Muscle layer of duodenum (tissue), 2 donors: ENCODE measurements at regions not wholly inside any gene's neighbourhood (a gene's known extent, or its start where the extent isn't known, plus 50 kb on each side); places are given as distances from the start of the nearest gene placed in this dataset.

Experiments
- H3K27ac ChIP-seq: one replicate; pipeline ENCODE4 v1.7.0; 2013; ENCODE audit warnings: mild to moderate bottlenecking, low read length
- H3K27me3 ChIP-seq: one replicate; pipeline ENCODE4 v1.7.0; 2013; ENCODE audit warnings: low read depth, mild to moderate bottlenecking, control low read depth, low read length
- H3K36me3 ChIP-seq, 2 donors: one replicate each; pipeline ENCODE4 v1.7.0; 2013; ENCODE audit warnings: low read length in 2 of 2, control low read depth in 1 of 2, mild to moderate bottlenecking in 1 of 2; ENCODE audit not compliant: insufficient read depth in 2 of 2, control insufficient read depth in 1 of 2
- H3K4me1 ChIP-seq, 2 donors: one replicate each; pipeline ENCODE4 v1.7.0; 2013; ENCODE audit warnings: low read length in 2 of 2, mild to moderate bottlenecking in 2 of 2, control low read depth in 1 of 2, moderate library complexity in 1 of 2; ENCODE audit not compliant: insufficient read depth in 2 of 2, control insufficient read depth in 1 of 2
- H3K4me3 ChIP-seq, 2 donors: one replicate each; pipeline ENCODE4 v1.7.0; 2013; ENCODE audit warnings: low read length in 2 of 2, low read depth in 1 of 2, mild to moderate bottlenecking in 1 of 2
- H3K9me3 ChIP-seq, 2 donors: one replicate each; pipeline ENCODE4 v1.7.0; 2013; ENCODE audit warnings: low read length in 2 of 2, control low read depth in 1 of 2, mild to moderate bottlenecking in 1 of 2; ENCODE audit not compliant: control insufficient read depth in 1 of 2
- donor health status: healthy.

DNA sequence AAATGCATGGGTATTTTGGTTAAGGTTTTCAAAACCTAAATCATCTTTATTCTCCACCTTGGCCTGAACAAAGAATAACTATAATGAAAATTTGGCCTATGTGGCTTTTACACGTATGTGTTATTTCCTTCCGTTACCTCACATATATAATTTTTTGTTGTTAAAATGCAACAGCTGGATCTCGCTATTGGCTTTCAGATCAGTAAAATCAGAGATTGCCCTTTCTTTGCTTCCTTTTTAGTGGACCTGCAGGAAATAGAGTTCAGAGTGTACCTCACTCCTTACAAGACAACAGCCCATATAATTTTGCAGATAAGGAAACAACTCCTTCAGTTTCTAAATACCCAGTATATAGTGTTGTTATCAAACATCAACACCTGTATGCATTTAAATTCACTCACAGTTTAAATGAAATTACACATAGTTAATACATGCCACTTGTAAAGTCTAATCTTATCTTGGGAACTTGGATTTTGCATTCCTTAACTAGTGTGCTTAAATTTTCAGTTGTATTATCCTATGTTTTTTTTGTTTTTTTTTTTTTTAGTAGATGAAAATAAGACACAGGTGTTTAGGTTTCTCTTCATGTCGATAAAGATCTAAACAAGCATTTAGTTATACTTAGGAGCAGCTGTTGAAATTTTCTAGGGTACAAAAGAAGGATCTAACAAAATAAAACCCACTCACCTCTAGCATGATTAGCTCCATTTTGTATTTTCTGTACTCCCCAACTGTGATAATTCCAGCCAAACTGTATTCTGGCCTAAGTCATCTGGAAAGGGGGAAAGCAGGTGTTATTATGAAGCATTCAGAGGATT is 96.2 kb upstream of the SPRY1 start:
- no peaks in the 10 kb centered on the region for H3K36me3 ChIP-seq
- H3K4me3 ChIP-seq: no peak overlapping the region
- no peaks in the 10 kb centered on the region for H3K4me1 ChIP-seq
- no peaks in the 10 kb centered on the region for H3K27me3 ChIP-seq
- H3K27ac ChIP-seq: no peak overlapping the region
- no peaks in the 10 kb centered on the region for H3K9me3 ChIP-seq

DNA sequence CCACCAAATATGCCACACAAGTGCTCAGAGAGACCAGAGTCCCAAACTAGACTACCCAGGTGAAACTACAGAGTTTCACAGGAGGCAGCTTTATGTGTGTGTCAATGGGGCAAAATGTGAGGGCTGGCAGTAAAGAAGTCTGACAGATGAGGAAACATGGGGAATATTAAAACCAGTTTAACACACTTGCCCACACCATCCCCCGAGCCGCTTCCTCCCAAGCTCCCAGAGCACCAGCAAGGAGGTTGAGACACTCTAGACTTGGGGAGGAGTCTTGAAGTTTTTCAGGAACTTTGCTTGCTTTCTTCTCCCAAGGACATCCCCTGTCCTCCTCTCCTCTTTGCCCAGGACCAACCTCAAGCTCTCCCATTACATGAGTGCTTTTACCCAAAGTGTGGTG is 94.7 kb upstream of the SPRY1 start:
- no peaks in the 10 kb centered on the region for H3K4me1 ChIP-seq

DNA sequence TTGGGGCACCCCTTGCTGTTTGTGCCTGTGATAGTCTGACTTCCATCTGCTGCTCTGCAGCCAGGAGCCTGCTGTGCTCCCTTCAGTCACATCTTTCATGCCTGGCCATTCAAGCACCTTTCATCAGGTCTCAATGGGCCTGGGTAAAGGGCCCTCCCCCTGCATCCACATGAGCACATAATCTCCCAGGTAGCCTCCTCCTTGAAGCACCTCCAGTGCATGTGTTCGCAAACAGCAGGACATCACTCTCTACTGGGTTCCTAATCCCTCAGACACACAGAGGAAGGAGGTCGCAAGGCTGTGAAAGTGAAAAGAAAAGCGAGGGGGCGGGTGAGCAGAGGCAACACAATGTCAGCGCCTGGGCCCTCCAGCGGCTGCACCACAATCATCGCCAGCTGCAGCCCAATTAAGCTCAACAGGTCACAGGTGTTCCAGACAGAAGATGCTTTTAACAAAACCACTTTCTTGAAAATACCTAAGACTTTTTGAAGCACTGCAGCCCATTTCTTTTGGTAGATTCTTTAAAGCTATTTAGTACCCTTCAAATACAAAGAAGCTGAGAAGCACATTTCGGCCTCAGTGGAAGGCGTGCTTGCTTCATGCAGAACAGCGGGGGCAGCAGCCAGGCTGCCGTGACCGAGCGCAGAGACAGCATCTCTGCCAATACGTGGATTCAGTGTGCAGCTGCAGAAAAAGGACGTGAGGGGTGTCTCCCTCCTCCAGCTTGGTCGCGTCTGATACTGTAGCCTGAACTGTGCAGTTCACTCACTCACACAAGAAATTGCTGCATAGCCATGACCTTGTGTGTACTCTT is 92.2 kb upstream of the SPRY1 start:
- no peak overlapping the region for H3K27ac ChIP-seq

More for the DNA sequence above, 94.7 kb upstream of the SPRY1 start:
- H3K27ac ChIP-seq: no peak overlapping the region
- H3K9me3 ChIP-seq: no peaks in the 10 kb centered on the region
- H3K4me3 ChIP-seq: no peak overlapping the region
- no peaks in the 10 kb centered on the region for H3K27me3 ChIP-seq
- no peaks in the 10 kb centered on the region for H3K36me3 ChIP-seq

DNA sequence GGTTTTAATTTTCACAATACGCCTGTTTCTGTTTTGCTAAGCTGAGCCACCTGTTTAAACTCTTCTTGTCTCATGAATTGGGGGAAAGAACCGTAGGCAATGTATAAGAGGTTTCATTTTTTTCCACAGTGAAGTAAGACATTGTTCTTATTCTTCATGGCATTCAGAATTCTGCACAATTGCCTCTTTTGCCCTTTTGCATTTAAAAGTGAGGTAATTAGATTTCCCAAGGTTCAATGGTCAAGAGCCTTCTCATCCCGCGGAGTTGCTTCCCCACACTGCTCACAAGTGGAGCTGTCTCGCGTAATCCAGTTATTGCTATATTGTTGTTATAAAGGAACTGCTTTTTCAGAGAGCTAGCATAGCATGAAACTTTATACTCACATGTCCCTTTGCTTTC is 90.9 kb upstream of the SPRY1 start:
- Histone ChIP-seq H3K4me3 (no peak overlapping the region), H3K36me3 (no peaks in the 10 kb centered on the region), H3K9me3 (no peaks in the 10 kb centered on the region), H3K4me1 (no peaks in the 10 kb centered on the region), H3K27me3 (no peaks in the 10 kb centered on the region), H3K27ac (no peak overlapping the region)

More for the DNA sequence above, 92.2 kb upstream of the SPRY1 start:
- no peaks in the 10 kb centered on the region for H3K36me3 ChIP-seq
- no peak overlapping the region for H3K4me3 ChIP-seq
- no peaks in the 10 kb centered on the region for H3K4me1 ChIP-seq
- H3K9me3 ChIP-seq: no peaks in the 10 kb centered on the region
- H3K27me3 ChIP-seq: no peaks in the 10 kb centered on the region

DNA sequence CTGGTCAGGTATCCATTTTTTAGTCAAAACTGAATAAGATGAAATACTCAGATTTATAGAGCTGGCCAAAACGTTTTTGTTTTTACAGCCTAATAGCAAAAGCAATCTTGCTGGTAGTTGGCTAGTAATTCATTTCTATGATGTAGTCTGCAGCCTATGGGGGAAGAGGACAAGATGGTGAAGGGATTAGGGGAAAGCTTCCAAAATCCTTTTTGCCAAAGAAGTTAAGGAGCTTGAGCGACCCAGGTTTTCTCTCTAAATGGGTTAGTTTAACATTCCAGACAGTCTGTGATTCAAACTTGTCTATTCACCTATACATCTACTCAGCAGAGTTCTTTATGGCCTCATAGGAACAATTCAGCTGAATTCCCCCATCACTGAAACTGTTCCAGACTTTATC is 89.8 kb upstream of the SPRY1 start:
- no peak overlapping the region for H3K27ac ChIP-seq
- H3K4me3 ChIP-seq: no peak overlapping the region
- no peaks in the 10 kb centered on the region for H3K36me3 ChIP-seq
- no peaks in the 10 kb centered on the region for H3K9me3 ChIP-seq
- H3K27me3 ChIP-seq: no peaks in the 10 kb centered on the region
- H3K4me1 ChIP-seq: no peaks in the 10 kb centered on the region

DNA sequence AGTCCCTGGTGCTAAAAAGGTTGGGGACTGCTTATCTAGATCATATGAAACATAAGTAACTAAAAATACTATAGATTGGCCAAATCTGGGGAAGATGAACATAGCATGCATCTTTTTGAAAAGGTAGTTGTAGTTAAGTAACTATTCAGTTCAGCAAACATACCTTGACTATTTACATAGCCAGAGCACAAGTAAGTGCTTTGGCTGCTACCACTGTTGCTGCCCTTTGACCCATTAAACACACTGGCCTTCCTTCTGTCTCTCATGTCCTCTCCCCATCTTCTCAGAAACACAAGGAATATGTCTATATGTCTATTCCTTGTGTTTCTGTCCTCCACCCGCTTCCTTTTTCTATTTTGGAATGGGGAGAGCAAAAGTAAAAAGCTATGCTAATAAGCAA is 87.9 kb upstream of the SPRY1 start:
- no peaks in the 10 kb centered on the region for H3K27me3 ChIP-seq
- H3K9me3 ChIP-seq: no peaks in the 10 kb centered on the region
- H3K27ac ChIP-seq: no peak overlapping the region
- no peak overlapping the region for H3K4me3 ChIP-seq
- no peaks in the 10 kb centered on the region for H3K36me3 ChIP-seq
- no peaks in the 10 kb centered on the region for H3K4me1 ChIP-seq

DNA sequence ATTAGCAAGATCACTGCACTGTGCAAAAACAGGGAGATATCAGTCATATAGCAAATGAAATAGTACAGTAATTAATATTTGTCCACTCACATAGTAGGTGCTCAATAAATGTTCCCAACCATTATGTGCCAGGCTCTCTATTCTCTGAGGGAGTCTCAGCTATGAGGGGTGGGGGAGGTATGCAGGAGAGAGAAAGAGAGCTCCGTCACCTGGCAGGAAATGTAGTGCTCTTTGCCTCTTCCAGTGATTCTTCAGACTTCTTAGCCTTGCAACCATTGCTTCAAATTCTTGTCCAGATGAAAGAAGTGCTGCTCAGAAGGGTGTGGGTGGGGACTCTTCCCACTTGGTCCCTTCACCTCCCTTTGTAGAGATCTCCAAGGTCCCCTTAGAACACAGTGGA is 84.5 kb upstream of the SPRY1 start:
- no peaks in the 10 kb centered on the region for H3K36me3 ChIP-seq
- no peaks in the 10 kb centered on the region for H3K9me3 ChIP-seq
- no peaks in the 10 kb centered on the region for H3K4me1 ChIP-seq
- no peaks in the 10 kb centered on the region for H3K27me3 ChIP-seq
- H3K4me3 ChIP-seq: no peak overlapping the region
- no peak overlapping the region for H3K27ac ChIP-seq

DNA sequence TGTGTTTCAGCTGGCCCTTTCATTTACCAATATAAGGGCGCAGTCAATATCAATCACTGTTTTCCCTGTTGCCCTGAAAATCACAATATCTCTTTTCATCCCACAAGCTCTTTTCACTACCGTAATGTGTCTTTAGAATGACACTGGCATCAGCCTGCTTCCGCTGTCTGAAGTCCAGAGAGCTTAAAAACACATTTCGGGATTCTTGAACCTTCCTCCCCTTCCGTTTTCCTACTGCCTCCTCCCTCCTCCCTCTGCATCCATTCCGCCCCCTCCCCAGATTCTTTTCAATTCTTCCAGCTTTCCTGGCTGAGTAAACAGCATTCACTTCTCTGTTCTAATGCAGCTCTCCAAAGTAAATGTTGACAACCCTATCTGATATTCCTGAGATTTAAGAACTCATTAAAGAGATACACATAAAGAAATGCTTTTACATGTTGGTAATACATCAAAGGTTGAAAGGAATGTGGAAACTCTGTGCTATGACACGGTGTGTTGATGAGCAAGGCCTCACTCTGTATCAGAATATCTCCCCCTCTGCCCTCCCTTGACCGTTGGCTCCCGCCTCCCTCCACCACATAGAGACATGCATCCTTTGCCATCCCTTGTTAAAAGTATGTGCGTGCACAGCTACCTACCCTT is 83.5 kb upstream of the SPRY1 start:
- no peak overlapping the region for H3K4me3 ChIP-seq
- no peaks in the 10 kb centered on the region for H3K9me3 ChIP-seq
- no peaks in the 10 kb centered on the region for H3K4me1 ChIP-seq
- H3K27me3 ChIP-seq: no peaks in the 10 kb centered on the region
- H3K27ac ChIP-seq: no peak overlapping the region
- H3K36me3 ChIP-seq: no peaks in the 10 kb centered on the region

DNA sequence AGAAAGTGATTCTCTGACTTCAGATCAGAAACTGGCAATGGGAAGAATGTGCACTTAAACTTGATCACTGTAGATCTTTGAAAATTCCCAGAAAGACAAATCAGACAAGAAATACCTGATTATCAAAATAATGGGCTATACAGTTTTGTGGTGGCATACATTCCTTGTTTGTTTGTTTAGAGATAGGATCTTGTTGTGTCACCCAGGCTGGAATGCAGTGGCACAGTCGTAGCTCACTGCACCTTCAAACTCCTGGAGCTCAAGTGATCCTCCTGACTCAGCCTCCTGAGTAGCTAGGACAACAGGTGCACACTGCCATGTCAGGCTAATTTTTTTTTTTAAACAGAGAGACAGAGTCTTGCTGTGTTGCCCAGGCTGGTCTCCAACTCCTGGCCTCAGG is 81.0 kb upstream of the SPRY1 start:
- H3K27me3 ChIP-seq: no peaks in the 10 kb centered on the region
- no peaks in the 10 kb centered on the region for H3K36me3 ChIP-seq
- H3K4me1 ChIP-seq: no peaks in the 10 kb centered on the region
- H3K27ac ChIP-seq: no peak overlapping the region
- H3K9me3 ChIP-seq: peaks cover 0 to 2% of the 10 kb centered on the region in 2 donors
- no peak overlapping the region for H3K4me3 ChIP-seq

DNA sequence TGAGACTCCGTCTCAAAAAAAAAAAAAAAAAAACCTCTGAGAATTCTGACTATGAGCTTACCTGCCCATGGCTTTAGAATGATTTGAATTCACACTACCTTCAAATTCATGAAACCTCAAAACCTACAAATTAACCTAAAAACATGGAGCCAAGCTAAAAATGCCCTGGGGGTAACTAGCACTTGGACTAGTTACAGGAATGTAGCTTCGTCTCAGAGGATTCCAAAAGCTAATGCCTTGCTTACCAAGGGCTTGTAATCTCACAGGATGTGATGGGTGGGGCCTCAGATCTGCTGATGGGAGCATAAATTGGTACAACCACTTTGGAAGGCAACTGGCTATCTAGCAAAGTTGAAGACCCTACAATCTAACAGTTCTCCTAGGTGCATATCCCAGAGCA is 79.4 kb upstream of the SPRY1 start:
- Histone ChIP-seq H3K27me3 (no peaks in the 10 kb centered on the region), H3K4me1 (no peaks in the 10 kb centered on the region), H3K27ac (no peak overlapping the region), H3K9me3 (peaks cover 0 to 7% of the 10 kb centered on the region in 2 donors), H3K36me3 (no peaks in the 10 kb centered on the region), H3K4me3 (no peak overlapping the region)

DNA sequence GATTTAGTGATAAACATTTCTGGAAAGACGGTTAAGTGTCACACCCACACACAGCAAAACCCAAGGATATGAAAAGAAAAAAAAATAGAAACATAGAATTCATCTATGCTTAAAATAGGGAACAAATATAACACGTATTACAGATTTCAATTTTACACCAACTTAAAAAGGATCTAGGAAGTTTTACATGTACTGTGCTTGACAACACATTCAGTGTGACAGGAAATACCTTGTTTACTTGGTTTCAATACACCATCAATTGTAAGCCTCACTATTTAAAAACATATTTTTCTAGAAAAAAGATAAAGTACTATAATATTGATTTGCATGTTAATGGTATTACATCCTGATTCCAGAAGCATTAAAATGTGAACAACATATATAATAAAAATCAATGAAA is 77.0 kb upstream of the SPRY1 start:
- Histone ChIP-seq H3K27ac (no peak overlapping the region), H3K4me3 (no peak overlapping the region), H3K4me1 (no peaks in the 10 kb centered on the region), H3K36me3 (no peaks in the 10 kb centered on the region), H3K9me3 (peaks cover 0 to 17% of the 10 kb centered on the region in 2 donors), H3K27me3 (no peaks in the 10 kb centered on the region)
